ENCODE measurements at regions not wholly inside any gene's neighbourhood (a gene's known extent, or its start where the extent isn't known, plus 50 kb on each side); places are given as distances from the start of the nearest gene placed in this dataset.

DNA sequence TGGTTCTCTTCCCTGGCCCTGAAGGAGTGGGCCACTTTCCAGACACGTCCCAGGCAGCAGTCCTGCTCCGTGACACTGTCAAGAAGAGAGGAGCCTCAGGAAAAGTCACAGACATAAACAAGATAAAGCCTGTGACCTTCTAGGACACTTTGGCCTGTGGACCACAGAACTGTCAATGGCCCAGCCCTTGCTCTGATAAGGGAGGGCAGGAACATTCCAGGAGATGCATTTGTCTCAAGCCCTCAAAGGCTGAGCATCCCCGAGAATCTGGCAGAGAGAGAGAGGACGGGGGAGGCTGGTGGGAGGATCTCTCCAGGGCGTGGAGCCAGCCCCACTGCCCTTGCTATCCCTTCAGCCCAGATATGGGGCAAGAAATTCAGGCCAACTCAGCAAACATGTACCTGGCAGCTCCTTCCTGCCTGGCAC, 476.4 kb downstream of the INSC start:
- Histone ChIP-seq H3K27me3 (ENCODE audit: low read depth) (no peaks in the 10 kb centered on the region), H3K4me3 (no peak overlapping the region), H3K27ac (replicated peaks) (no peak overlapping the region), H3K36me3 (no peaks in the 10 kb centered on the region), H3K9me3 (replicated peaks) (no peaks in the 10 kb centered on the region), H3K4me1 (peaks cover 35% of the 10 kb centered on the region)
- no peak for TF ChIP-seq CTCF (IDR thresholded peaks at IDR 0.05; ENCODE audit: borderline replicate concordance)
- intact Hi-C loops (cut with micrococcal nuclease) = no loop called here
- DNase-seq = no peak

DNA sequence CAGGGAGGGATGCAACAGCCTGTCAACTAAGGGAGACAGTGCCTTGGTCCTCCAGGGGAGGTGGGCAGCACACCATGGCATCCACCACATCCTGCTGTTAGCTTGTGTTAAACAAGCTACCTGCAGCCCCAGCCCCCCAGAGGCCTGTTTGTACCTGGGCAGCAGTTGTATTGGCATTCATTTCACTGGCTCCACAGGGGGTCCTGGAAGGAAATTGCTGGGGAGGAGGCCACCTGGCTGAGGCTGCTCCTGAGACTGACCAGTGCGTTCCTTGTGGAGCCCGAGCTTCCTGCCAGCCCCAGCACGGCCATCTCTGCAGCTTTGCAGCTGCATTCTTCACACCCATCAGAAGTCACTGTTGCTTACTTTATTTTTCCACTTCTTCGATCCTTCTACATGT, 479.9 kb downstream of the INSC start:
- Histone ChIP-seq H3K27ac (replicated peaks) (no peak overlapping the region), H3K27me3 (ENCODE audit: low read depth) (no peaks in the 10 kb centered on the region), H3K4me1 (peaks cover 24% of the 10 kb centered on the region), H3K9me3 (replicated peaks) (no peaks in the 10 kb centered on the region), H3K36me3 (no peaks in the 10 kb centered on the region), H3K4me3 (no peak overlapping the region)
- no peak for TF ChIP-seq CTCF (IDR thresholded peaks at IDR 0.05; ENCODE audit: borderline replicate concordance)
- no peak for DNase-seq
- intact Hi-C loops (cut with micrococcal nuclease) = no loop called here

DNA sequence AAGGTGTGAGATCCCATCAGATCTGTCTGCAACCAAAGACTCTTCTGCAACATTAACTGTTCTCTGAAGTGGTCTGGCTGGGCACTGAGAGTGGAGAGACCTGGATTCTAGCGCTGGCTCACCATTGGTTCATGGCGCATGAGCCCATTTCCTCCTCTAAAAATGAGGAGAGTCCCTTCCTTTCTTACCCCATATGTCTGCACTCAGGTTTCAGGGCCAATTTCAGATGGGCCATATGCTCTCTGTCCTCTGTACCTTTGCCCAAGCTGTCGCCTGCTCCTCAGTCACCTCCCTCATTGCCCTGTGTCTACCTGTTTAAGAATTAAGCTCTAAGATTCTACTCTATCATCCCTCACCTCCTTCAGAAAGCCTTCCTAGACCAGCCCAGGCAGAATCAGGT, 484.7 kb downstream of the INSC start:
- Histone ChIP-seq H3K9me3 (replicated peaks) (no peaks in the 10 kb centered on the region), H3K27ac (replicated peaks) (no peak overlapping the region), H3K4me1 (peaks cover 25% of the 10 kb centered on the region), H3K27me3 (ENCODE audit: low read depth) (no peaks in the 10 kb centered on the region), H3K36me3 (no peaks in the 10 kb centered on the region), H3K4me3 (no peak overlapping the region)
- intact Hi-C loops (cut with micrococcal nuclease) = no loop called here
- DNase-seq = no peak
- no peak for TF ChIP-seq CTCF (IDR thresholded peaks at IDR 0.05; ENCODE audit: borderline replicate concordance)

DNA sequence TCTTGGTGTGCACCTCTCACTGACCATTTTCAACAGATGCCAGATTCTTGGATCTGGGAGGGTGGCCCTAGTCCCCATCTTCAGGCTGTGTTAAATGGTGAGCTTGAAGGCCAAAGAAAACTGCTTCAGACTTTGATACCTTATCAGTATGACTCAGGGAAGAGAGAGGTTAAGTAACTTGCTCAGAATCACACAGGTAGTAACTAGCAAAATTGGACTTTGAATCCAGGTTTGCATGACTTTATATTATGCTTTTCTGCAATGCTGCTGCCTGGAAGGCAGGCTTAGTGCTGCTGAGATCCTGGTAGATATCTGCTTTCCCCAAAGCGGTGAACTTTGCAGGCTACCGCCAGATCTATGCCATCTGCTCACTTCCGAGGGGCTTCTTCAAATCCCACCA, 487.3 kb downstream of the INSC start:
- Histone ChIP-seq H3K4me3 (no peak overlapping the region), H3K27ac (replicated peaks) (no peak overlapping the region), H3K27me3 (ENCODE audit: low read depth) (no peaks in the 10 kb centered on the region), H3K4me1 (peaks cover 32% of the 10 kb centered on the region), H3K9me3 (replicated peaks) (no peaks in the 10 kb centered on the region), H3K36me3 (no peaks in the 10 kb centered on the region)
- intact Hi-C loops (cut with micrococcal nuclease) = no loop called here
- no peak for TF ChIP-seq CTCF (IDR thresholded peaks at IDR 0.05; ENCODE audit: borderline replicate concordance)
- DNase-seq = no peak

DNA sequence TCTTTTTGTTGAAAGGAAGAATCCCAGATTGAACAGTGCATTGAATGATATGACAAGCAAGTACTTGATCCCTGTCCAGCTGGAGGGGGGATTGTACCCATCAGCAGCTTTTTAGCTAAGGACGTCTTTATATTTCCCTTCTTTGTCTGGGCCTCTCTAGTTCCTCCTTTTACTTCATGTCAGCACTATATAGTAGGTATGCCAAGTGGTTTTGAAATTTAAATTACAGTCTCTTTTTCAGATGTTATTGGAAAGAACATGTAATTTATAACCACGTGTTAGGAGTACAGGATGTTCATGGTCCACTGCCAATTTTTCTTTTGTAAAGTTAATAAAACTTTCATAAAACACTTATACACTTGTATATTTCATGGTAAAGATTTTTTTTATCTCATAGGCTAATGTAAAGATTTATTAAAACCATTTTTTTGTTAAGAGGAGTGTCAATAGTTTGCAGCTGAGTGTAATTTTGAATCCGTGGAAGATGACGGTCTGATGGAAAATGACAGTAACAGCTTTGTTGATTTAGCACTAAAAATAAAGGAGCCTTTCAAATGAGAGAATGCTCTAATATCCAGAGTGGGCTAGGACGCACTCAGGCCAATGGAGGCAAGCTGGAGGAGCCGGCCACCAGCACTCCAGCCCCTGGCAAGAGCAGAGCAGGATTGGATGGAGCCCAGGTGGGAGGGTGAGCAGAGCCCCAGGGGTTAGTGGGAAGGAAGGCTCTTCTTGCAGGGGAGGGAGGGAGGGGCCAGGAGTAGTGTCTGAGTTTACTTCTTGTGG, 488.3 kb downstream of the INSC start:
- H3K27me3 ChIP-seq (ENCODE audit: low read depth) = no peaks in the 10 kb centered on the region
- peak overlapping the region; percentile 66 for H3K27ac ChIP-seq (replicated peaks)
- H3K36me3 ChIP-seq = no peaks in the 10 kb centered on the region
- H3K4me1 ChIP-seq = peaks cover 32% of the 10 kb centered on the region
- intact Hi-C loops (cut with micrococcal nuclease) = no loop called here
- TF ChIP-seq CTCF (IDR thresholded peaks at IDR 0.05; ENCODE audit: borderline replicate concordance) = no peak
- peak overlapping the region; percentile 20 for H3K4me3 ChIP-seq
- peak; percentile 42 for DNase-seq
- H3K9me3 ChIP-seq (replicated peaks) = no peaks in the 10 kb centered on the region
